Germinal center (tissue), 1 donor: ENCODE measurements at regions not wholly inside any gene's neighbourhood (a gene's known extent, or its start where the extent isn't known, plus 50 kb on each side); places are given as distances from the start of the nearest gene placed in this dataset.

Experiments
- DNase-seq: peaks from one replicate; pipeline ENCODE4 v3.0.0; 2012; ENCODE audit warnings: mixed read lengths, low spot score

- no peak for DNase-seq
Observed at GRCh38 chr12:124504273-124505000, 63.0 kb downstream of the NCOR2 start.

GRCh38 chr12:124503305-124503704 is 64.1 kb downstream of the NCOR2 start:
- DNase-seq, result no peak

GRCh38 chr12:124502379-124502778 is 65.0 kb downstream of the NCOR2 start:
- no peak for DNase-seq

- no peak for DNase-seq
Observed at GRCh38 chr12:124501827-124502226, 65.6 kb downstream of the NCOR2 start.

GRCh38 chr12:124501112-124501561 is 66.3 kb downstream of the NCOR2 start:
- DNase-seq, result no peak

- DNase-seq, result no peak
Observed at GRCh38 chr12:124499898-124500244, 67.5 kb downstream of the NCOR2 start.

- DNase-seq, result no peak
Observed at GRCh38 chr12:124499190-124499753, 68.1 kb downstream of the NCOR2 start.

GRCh38 chr12:124498275-124499189 is 68.9 kb downstream of the NCOR2 start:
- no peak for DNase-seq

- no peak for DNase-seq
Observed at GRCh38 chr12:124497658-124498057, 69.8 kb downstream of the NCOR2 start.

- no peak for DNase-seq
Observed at GRCh38 chr12:124497039-124497438, 70.4 kb downstream of the NCOR2 start.

- peak; percentile 83 for DNase-seq
Observed at GRCh38 chr12:124496584-124496983, 70.8 kb downstream of the NCOR2 start.

- DNase-seq, result no peak
Observed at GRCh38 chr12:124495194-124495983, 72.0 kb downstream of the NCOR2 start.

GRCh38 chr12:124494751-124495129 is 72.7 kb downstream of the NCOR2 start:
- no peak for DNase-seq

GRCh38 chr12:124493809-124494750 is 73.3 kb downstream of the NCOR2 start:
- DNase-seq, result peak; percentile 87

GRCh38 chr12:124492879-124493808 is 74.3 kb downstream of the NCOR2 start:
- DNase-seq, result no peak

- DNase-seq, result no peak
Observed at GRCh38 chr12:124491856-124492420, 75.5 kb downstream of the NCOR2 start.

GRCh38 chr12:124491310-124491709 is 76.1 kb downstream of the NCOR2 start:
- DNase-seq, result no peak

GRCh38 chr12:124490584-124491305 is 76.7 kb downstream of the NCOR2 start:
- no peak for DNase-seq
